ENCODE measurements at regions not wholly inside any gene's neighbourhood (a gene's known extent, or its start where the extent isn't known, plus 50 kb on each side); places are given as distances from the start of the nearest gene placed in this dataset.

- intact Hi-C loops (cut with DNase I), result no loop called here
- TF ChIP-seq POLR2AphosphoS5 (IDR thresholded peaks at IDR 0.05; ENCODE audit: insufficient read depth in 1 of 2, low read depth in 1 of 2) (no peak), POLR2A (IDR thresholded peaks at IDR 0.05) (no peak), CTCF (IDR thresholded peaks at IDR 0.05) (no peak)
- no peaks in the 10 kb centered on the region for H3K27me3 ChIP-seq
- DNase-seq (ENCODE audit: extremely low spot score in 2 of 2), result no peak
- no peak overlapping the region for H3K27ac ChIP-seq
- H3K36me3 ChIP-seq, result no peaks in the 10 kb centered on the region
- no peaks in the 10 kb centered on the region for H3K4me1 ChIP-seq
- H3K9me3 ChIP-seq, result no peaks in the 10 kb centered on the region
- H3K4me3 ChIP-seq, result no peak overlapping the region
These were observed 160.3 kb upstream of the SYT13 start for GRCh38 chr11:45446434-45446833.

GRCh38 chr11:45444796-45445195 is 158.7 kb upstream of the SYT13 start:
- Histone ChIP-seq H3K36me3 (no peaks in the 10 kb centered on the region), H3K27ac (no peak overlapping the region), H3K4me1 (no peaks in the 10 kb centered on the region), H3K27me3 (no peaks in the 10 kb centered on the region), H3K4me3 (no peak overlapping the region), H3K9me3 (no peaks in the 10 kb centered on the region)
- TF ChIP-seq POLR2A (IDR thresholded peaks at IDR 0.05) (no peak), POLR2AphosphoS5 (IDR thresholded peaks at IDR 0.05; ENCODE audit: insufficient read depth in 1 of 2, low read depth in 1 of 2) (no peak), CTCF (IDR thresholded peaks at IDR 0.05) (no peak)
- intact Hi-C loops (cut with DNase I), result no loop called here
- no peak for DNase-seq (ENCODE audit: extremely low spot score in 2 of 2)

- DNase-seq (ENCODE audit: extremely low spot score in 2 of 2), result no peak
- H3K4me3 ChIP-seq, result no peak overlapping the region
- no peaks in the 10 kb centered on the region for H3K4me1 ChIP-seq
- H3K27me3 ChIP-seq, result no peaks in the 10 kb centered on the region
- no peaks in the 10 kb centered on the region for H3K9me3 ChIP-seq
- intact Hi-C loops (cut with DNase I), result no loop called here
- H3K27ac ChIP-seq, result no peak overlapping the region
- no peaks in the 10 kb centered on the region for H3K36me3 ChIP-seq
- TF ChIP-seq POLR2AphosphoS5 (IDR thresholded peaks at IDR 0.05; ENCODE audit: insufficient read depth in 1 of 2, low read depth in 1 of 2) (no peak), POLR2A (IDR thresholded peaks at IDR 0.05) (no peak), CTCF (IDR thresholded peaks at IDR 0.05) (no peak)
These were observed 154.0 kb upstream of the SYT13 start for GRCh38 chr11:45440111-45440510.

GRCh38 chr11:45436966-45437365 is 150.8 kb upstream of the SYT13 start:
- no peak overlapping the region for H3K4me3 ChIP-seq
- no peaks in the 10 kb centered on the region for H3K36me3 ChIP-seq
- TF ChIP-seq CTCF (IDR thresholded peaks at IDR 0.05) (no peak), POLR2AphosphoS5 (IDR thresholded peaks at IDR 0.05; ENCODE audit: insufficient read depth in 1 of 2, low read depth in 1 of 2) (no peak), POLR2A (IDR thresholded peaks at IDR 0.05) (no peak)
- intact Hi-C loops (cut with DNase I), result no loop called here
- H3K27ac ChIP-seq, result no peak overlapping the region
- H3K27me3 ChIP-seq, result no peaks in the 10 kb centered on the region
- H3K4me1 ChIP-seq, result no peaks in the 10 kb centered on the region
- no peaks in the 10 kb centered on the region for H3K9me3 ChIP-seq
- DNase-seq (ENCODE audit: extremely low spot score in 2 of 2), result no peak

GRCh38 chr11:45436118-45436517 is 150.0 kb upstream of the SYT13 start:
- Histone ChIP-seq H3K4me3 (no peak overlapping the region), H3K27me3 (no peaks in the 10 kb centered on the region), H3K27ac (no peak overlapping the region), H3K9me3 (no peaks in the 10 kb centered on the region), H3K36me3 (no peaks in the 10 kb centered on the region), H3K4me1 (no peaks in the 10 kb centered on the region)
- TF ChIP-seq POLR2A (IDR thresholded peaks at IDR 0.05) (no peak), CTCF (IDR thresholded peaks at IDR 0.05) (no peak), POLR2AphosphoS5 (IDR thresholded peaks at IDR 0.05; ENCODE audit: insufficient read depth in 1 of 2, low read depth in 1 of 2) (no peak)
- DNase-seq (ENCODE audit: extremely low spot score in 2 of 2), result no peak
- intact Hi-C loops (cut with DNase I), result no loop called here

Measured in vagina (tissue), 2 donors.